ENCODE measurements at regions not wholly inside any gene's neighbourhood (a gene's known extent, or its start where the extent isn't known, plus 50 kb on each side); places are given as distances from the start of the nearest gene placed in this dataset.
"Not testable (repeated sequence)": the region's sequence is repeated elsewhere in the genome, so short reads cannot be mapped to it uniquely, and the experiment has no call there.

- peak; percentile 23 to 30 for DNase-seq
Observed at GRCh38 chr1:38152351-38153065, 105.9 kb upstream of the POU3F1 start.

- DNase-seq, result no peak
Observed at GRCh38 chr1:38151399-38151798, 104.8 kb upstream of the POU3F1 start.

- DNase-seq, result not testable (repeated sequence)
Observed at GRCh38 chr1:38146079-38146478, 99.5 kb upstream of the POU3F1 start.

GRCh38 chr1:38142606-38143005 is 96.0 kb upstream of the POU3F1 start:
- no peak for DNase-seq

- DNase-seq, result no peak
Observed at GRCh38 chr1:38141483-38141882, 94.9 kb upstream of the POU3F1 start.

GRCh38 chr1:38139738-38140487 is 93.3 kb upstream of the POU3F1 start:
- no peak for DNase-seq

- no peak for DNase-seq
Observed at GRCh38 chr1:38138498-38139233, 92.1 kb upstream of the POU3F1 start.

GRCh38 chr1:38137164-38137563 is 90.6 kb upstream of the POU3F1 start:
- DNase-seq, result no peak

GRCh38 chr1:38135625-38136414 is 89.2 kb upstream of the POU3F1 start:
- DNase-seq, result no peak

- no peak for DNase-seq
Observed at GRCh38 chr1:38134294-38134755, 87.7 kb upstream of the POU3F1 start.

- no peak for DNase-seq
Observed at GRCh38 chr1:38133756-38134155, 87.2 kb upstream of the POU3F1 start.

- no peak for DNase-seq
Observed at GRCh38 chr1:38133304-38133703, 86.7 kb upstream of the POU3F1 start.

- no peak for DNase-seq
Observed at GRCh38 chr1:38132681-38133080, 86.1 kb upstream of the POU3F1 start.

GRCh38 chr1:38131024-38131585 is 84.5 kb upstream of the POU3F1 start:
- DNase-seq, result no peak

- DNase-seq, result no peak
Observed at GRCh38 chr1:38129971-38130370, 83.4 kb upstream of the POU3F1 start.

- no peak for DNase-seq
Observed at GRCh38 chr1:38129473-38129872, 82.9 kb upstream of the POU3F1 start.

GRCh38 chr1:38128926-38129453 is 82.4 kb upstream of the POU3F1 start:
- no peak for DNase-seq

GRCh38 chr1:38128511-38128910 is 81.9 kb upstream of the POU3F1 start:
- no peak for DNase-seq

GRCh38 chr1:38127428-38127827 is 80.8 kb upstream of the POU3F1 start:
- no peak for DNase-seq

GRCh38 chr1:38126970-38127369 is 80.4 kb upstream of the POU3F1 start:
- no peak for DNase-seq

GRCh38 chr1:38125837-38126520 is 79.4 kb upstream of the POU3F1 start:
- no peak for DNase-seq

GRCh38 chr1:38125016-38125415 is 78.4 kb upstream of the POU3F1 start:
- no peak for DNase-seq
